Stimulated activated CD4-positive, alpha-beta T cell treated with anti-CD3 and anti-CD28 coated beads, TNF-alpha, amount 100 ng/mL, for 24 hours (primary cell): ENCODE measurements at regions not wholly inside any gene's neighbourhood (a gene's known extent, or its start where the extent isn't known, plus 50 kb on each side); places are given as distances from the start of the nearest gene placed in this dataset.

Experiments
- DNase-seq, 3 experiments: peaks; one replicate each; pipeline ENCODE4 v3.0.0-alpha.2; 2020; ENCODE audit warnings: low read depth in 3 of 3

GRCh38 chr2:158732573-158733429, 62.3 kb upstream of the DAPL1 start:
- no peak for DNase-seq

- DNase-seq, result no peak
Observed at GRCh38 chr2:158733430-158733755, 61.7 kb upstream of the DAPL1 start.

- no peak for DNase-seq
Observed at GRCh38 chr2:158734442-158734841, 60.7 kb upstream of the DAPL1 start.

- no peak for DNase-seq
Observed at GRCh38 chr2:158735822-158736580, 59.1 kb upstream of the DAPL1 start.

- DNase-seq, result no peak
Observed at GRCh38 chr2:158738363-158738762, 56.8 kb upstream of the DAPL1 start.

- DNase-seq, result no peak
Observed at GRCh38 chr2:158740127-158740526, 55.0 kb upstream of the DAPL1 start.

GRCh38 chr2:158740621-158741020, 54.5 kb upstream of the DAPL1 start:
- DNase-seq, result no peak

GRCh38 chr2:158741625-158742024, 53.5 kb upstream of the DAPL1 start:
- DNase-seq, result no peak

GRCh38 chr2:158742536-158742935, 52.6 kb upstream of the DAPL1 start:
- DNase-seq, result no peak

GRCh38 chr2:158743466-158743865, 51.7 kb upstream of the DAPL1 start:
- DNase-seq, result no peak

- DNase-seq, result no peak
Observed at GRCh38 chr2:158743879-158744278, 51.2 kb upstream of the DAPL1 start.

GRCh38 chr2:158745067-158745865, 49.9 kb upstream of the DAPL1 start:
- DNase-seq, result peak in 1 of 3 experiments; percentile 25
